Right lobe of liver (tissue), 4 donors: ENCODE measurements at regions not wholly inside any gene's neighbourhood (a gene's known extent, or its start where the extent isn't known, plus 50 kb on each side); places are given as distances from the start of the nearest gene placed in this dataset.

Experiments
- POLR2A ChIP-seq: fragments of 450-650 bp; IDR thresholded peaks from one replicate; pipeline ENCODE4 v1.6.1; 2017; ENCODE audit warnings: antibody characterized with exemption, mild to moderate bottlenecking
- TF ChIP-seq, protein P1 (sequence below), 4 donors: fragments of 200-600 bp in 3 of 4; fragments of 450-650 bp in 1 of 4; IDR thresholded peaks; one replicate each; pipeline versions ENCODE4 v1.5.1 to v1.8.0; 2016 to 2022; ENCODE audit warnings: antibody characterized with exemption in 4 of 4, mild to moderate bottlenecking in 2 of 4
- donor health status: DM: no; HTN: no; CAD: no.
- donor health status: DM: no; HTN: no; CAD: no.
- donor health status: DM: no; HTN: yes; CAD: no.

DNA sequence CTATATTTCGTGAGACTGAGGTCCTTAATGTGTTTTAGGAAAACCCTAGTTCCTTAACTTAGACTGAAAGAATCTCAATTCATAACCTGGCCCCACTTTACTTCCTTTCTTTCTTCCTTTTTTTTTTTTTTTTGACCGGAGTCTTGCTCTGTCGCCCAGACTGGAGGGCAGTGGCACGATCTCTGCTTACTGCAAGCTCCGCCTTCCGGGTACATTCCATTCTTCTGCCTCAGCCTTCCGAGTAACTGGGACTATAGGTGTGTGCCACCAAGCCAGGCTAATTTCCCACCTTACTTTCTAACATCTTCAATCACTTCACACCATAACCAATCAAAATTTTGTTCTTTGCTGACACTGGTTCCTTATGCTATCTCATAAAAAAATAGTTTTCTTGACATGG, 2097.0 kb downstream of the PCDH9 start:
- TF ChIP-seq, protein P1, sequence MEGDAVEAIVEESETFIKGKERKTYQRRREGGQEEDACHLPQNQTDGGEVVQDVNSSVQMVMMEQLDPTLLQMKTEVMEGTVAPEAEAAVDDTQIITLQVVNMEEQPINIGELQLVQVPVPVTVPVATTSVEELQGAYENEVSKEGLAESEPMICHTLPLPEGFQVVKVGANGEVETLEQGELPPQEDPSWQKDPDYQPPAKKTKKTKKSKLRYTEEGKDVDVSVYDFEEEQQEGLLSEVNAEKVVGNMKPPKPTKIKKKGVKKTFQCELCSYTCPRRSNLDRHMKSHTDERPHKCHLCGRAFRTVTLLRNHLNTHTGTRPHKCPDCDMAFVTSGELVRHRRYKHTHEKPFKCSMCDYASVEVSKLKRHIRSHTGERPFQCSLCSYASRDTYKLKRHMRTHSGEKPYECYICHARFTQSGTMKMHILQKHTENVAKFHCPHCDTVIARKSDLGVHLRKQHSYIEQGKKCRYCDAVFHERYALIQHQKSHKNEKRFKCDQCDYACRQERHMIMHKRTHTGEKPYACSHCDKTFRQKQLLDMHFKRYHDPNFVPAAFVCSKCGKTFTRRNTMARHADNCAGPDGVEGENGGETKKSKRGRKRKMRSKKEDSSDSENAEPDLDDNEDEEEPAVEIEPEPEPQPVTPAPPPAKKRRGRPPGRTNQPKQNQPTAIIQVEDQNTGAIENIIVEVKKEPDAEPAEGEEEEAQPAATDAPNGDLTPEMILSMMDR (IDR thresholded peaks at IDR 0.05) = no peak
- TF ChIP-seq POLR2A = no peak
